Glomerular visceral epithelial cell (primary cell): ENCODE measurements at regions not wholly inside any gene's neighbourhood (a gene's known extent, or its start where the extent isn't known, plus 50 kb on each side); places are given as distances from the start of the nearest gene placed in this dataset.

ENCODE experiments used
- DNase-seq: peaks from one replicate; pipeline ENCODE4 v3.0.0-alpha.2; 2016; ENCODE audit errors: extremely low spot score

GRCh38 chr4:11542952-11543351 lies 114.3 kb upstream of the HS3ST1 start:
- no peak for DNase-seq

GRCh38 chr4:11537846-11538245 lies 109.2 kb upstream of the HS3ST1 start:
- no peak for DNase-seq

GRCh38 chr4:11535333-11535732 lies 106.6 kb upstream of the HS3ST1 start:
- no peak for DNase-seq

GRCh38 chr4:11534623-11535302 lies 106.1 kb upstream of the HS3ST1 start:
- no peak for DNase-seq

GRCh38 chr4:11532138-11532537 lies 103.4 kb upstream of the HS3ST1 start:
- peak; percentile 7 for DNase-seq

- no peak for DNase-seq
Observed at GRCh38 chr4:11529625-11530201, 101.0 kb upstream of the HS3ST1 start.

GRCh38 chr4:11525085-11525484 lies 96.4 kb upstream of the HS3ST1 start:
- DNase-seq, result no peak

GRCh38 chr4:11518754-11519153 lies 90.1 kb upstream of the HS3ST1 start:
- no peak for DNase-seq

- DNase-seq, result no peak
Observed at GRCh38 chr4:11514779-11515419, 86.2 kb upstream of the HS3ST1 start.

- no peak for DNase-seq
Observed at GRCh38 chr4:11514003-11514402, 85.3 kb upstream of the HS3ST1 start.

- no peak for DNase-seq
Observed at GRCh38 chr4:11512871-11513270, 84.2 kb upstream of the HS3ST1 start.

GRCh38 chr4:11511321-11511720 lies 82.6 kb upstream of the HS3ST1 start:
- DNase-seq, result no peak

- DNase-seq, result no peak
Observed at GRCh38 chr4:11507920-11508319, 79.2 kb upstream of the HS3ST1 start.

GRCh38 chr4:11506194-11506593 lies 77.5 kb upstream of the HS3ST1 start:
- no peak for DNase-seq

GRCh38 chr4:11505221-11505971 lies 76.7 kb upstream of the HS3ST1 start:
- DNase-seq, result peak; percentile 69

- no peak for DNase-seq
Observed at GRCh38 chr4:11503166-11503565, 74.5 kb upstream of the HS3ST1 start.

GRCh38 chr4:11497972-11498371 lies 69.3 kb upstream of the HS3ST1 start:
- peak; percentile 42 for DNase-seq

- DNase-seq, result no peak
Observed at GRCh38 chr4:11497212-11497806, 68.6 kb upstream of the HS3ST1 start.

- DNase-seq, result no peak
Observed at GRCh38 chr4:11496351-11496829, 67.7 kb upstream of the HS3ST1 start.

GRCh38 chr4:11495818-11496217 lies 67.1 kb upstream of the HS3ST1 start:
- DNase-seq, result no peak

GRCh38 chr4:11495291-11495690 lies 66.6 kb upstream of the HS3ST1 start:
- no peak for DNase-seq

GRCh38 chr4:11494232-11494631 lies 65.5 kb upstream of the HS3ST1 start:
- no peak for DNase-seq
